A673 (cell line): ENCODE measurements at regions not wholly inside any gene's neighbourhood (a gene's known extent, or its start where the extent isn't known, plus 50 kb on each side); places are given as distances from the start of the nearest gene placed in this dataset.

Experiments used
- BruUV-seq: library from RNA; stranded (reverse); fragments of 400-500 nt; replicated peaks from 2 replicates; lab custom pipeline; 2021; lab: Mats Ljungman, UMichigan
- CTCF ChIA-PET: fragments of 300-600 bp; sonication (Branson Sonifier 250); formaldehyde crosslinking; loops from one replicate; lab custom pipeline; 2022; ENCODE audit warnings: antibody characterized with exemption; lab: Charles Lee
- POLR2A ChIA-PET: fragments of 300-600 bp; sonication (Branson Sonifier 250); formaldehyde crosslinking; loops from one replicate; lab custom pipeline; 2022; ENCODE audit warnings: antibody characterized with exemption; ENCODE audit not compliant: low non-redundant PET; lab: Charles Lee
- DNase-seq: peaks from one replicate; pipeline ENCODE4 v3.0.0-alpha.2; 2015; ENCODE audit warnings: low spot score
- H3K27ac ChIP-seq: fragments of 200-600 bp; sonication (generic); 2 replicates; pipeline ENCODE4 v1.5.1; 2016; ENCODE audit warnings: mixed run types, low read depth, mild to moderate bottlenecking, mixed read lengths, antibody characterized with exemption, low read length; ENCODE audit not compliant: poor library complexity, severe bottlenecking
- H3K27me3 ChIP-seq: fragments of 200-600 bp; sonication (generic); replicated peaks from 2 replicates; pipeline ENCODE4 v1.6.1; 2017; ENCODE audit warnings: mixed run types, low read depth, mild to moderate bottlenecking, mixed read lengths, antibody characterized with exemption, low read length; ENCODE audit not compliant: insufficient read depth, poor library complexity
- H3K36me3 ChIP-seq: fragments of 200-600 bp; sonication (generic); 2 replicates; pipeline ENCODE4 v1.6.1; 2016; ENCODE audit warnings: mixed run types, mild to moderate bottlenecking, mixed read lengths, antibody characterized with exemption, low read length; ENCODE audit not compliant: insufficient read depth, poor library complexity, severe bottlenecking
- H3K4me1 ChIP-seq: fragments of 200-600 bp; sonication (generic); 2 replicates; pipeline ENCODE4 v1.6.1; 2017; ENCODE audit warnings: mixed run types, mild to moderate bottlenecking, mixed read lengths, antibody characterized with exemption, low read length; ENCODE audit not compliant: insufficient read depth, poor library complexity, severe bottlenecking
- H3K4me3 ChIP-seq: fragments of 200-600 bp; sonication (generic); 2 replicates; pipeline ENCODE4 v1.5.1; 2016; ENCODE audit warnings: low read depth, mixed run types, mild to moderate bottlenecking, mixed read lengths, low read length; ENCODE audit not compliant: poor library complexity, severe bottlenecking
- H3K9me3 ChIP-seq: fragments of 200-600 bp; sonication (generic); 2 replicates; pipeline ENCODE4 v1.6.1; 2016; ENCODE audit warnings: mixed run types, low read depth, mild to moderate bottlenecking, mixed read lengths, antibody characterized with exemption, low read length; ENCODE audit not compliant: poor library complexity, severe bottlenecking
- CTCF ChIP-seq: fragments of 300-800, 200-600 bp; sonication (generic); conservative IDR thresholded peaks from 2 replicates; pipeline ENCODE4 v1.5.1; 2017; ENCODE audit warnings: low read depth, mild to moderate bottlenecking, antibody characterized with exemption, low read length, moderate library complexity, mixed read lengths
- EZH2 ChIP-seq: fragments of 200-600 bp; sonication (generic); IDR thresholded peaks from 2 replicates; pipeline ENCODE4 v1.6.1; 2017; ENCODE audit warnings: borderline replicate concordance, low read depth, mild to moderate bottlenecking, mixed read lengths, antibody characterized with exemption, low read length; ENCODE audit not compliant: poor library complexity, severe bottlenecking
- intact Hi-C: fragments of 100-400 bp; cut with micrococcal nuclease; formaldehyde crosslinking; loops from one replicate; pipeline ENCODE4 v1.10.0; 2022; ENCODE audit not compliant: unreplicated experiment

- Histone ChIP-seq H3K4me3 (no peak overlapping the region), H3K36me3 (no peaks in the 10 kb centered on the region), H3K27ac (peak overlapping the region; percentile 69), H3K27me3 (no peaks in the 10 kb centered on the region), H3K4me1 (peaks cover 58% of the 10 kb centered on the region), H3K9me3 (no peaks in the 10 kb centered on the region)
- no peak for DNase-seq
- TF ChIP-seq EZH2 = no peak
- TF ChIP-seq CTCF = no peak
- ChIA-PET POLR2A (no interaction called here), CTCF (no interaction called here)
- no TSS peak for BruUV-seq
- intact Hi-C loops = loop anchor here (5.0 kb wide), 2 partner anchors 48 to 188 kb away; partner anchors contain the start of gene SNX18
These were observed 187.3 kb downstream of the SNX18 start for GRCh38 chr5:54704825-54705224.

DNA sequence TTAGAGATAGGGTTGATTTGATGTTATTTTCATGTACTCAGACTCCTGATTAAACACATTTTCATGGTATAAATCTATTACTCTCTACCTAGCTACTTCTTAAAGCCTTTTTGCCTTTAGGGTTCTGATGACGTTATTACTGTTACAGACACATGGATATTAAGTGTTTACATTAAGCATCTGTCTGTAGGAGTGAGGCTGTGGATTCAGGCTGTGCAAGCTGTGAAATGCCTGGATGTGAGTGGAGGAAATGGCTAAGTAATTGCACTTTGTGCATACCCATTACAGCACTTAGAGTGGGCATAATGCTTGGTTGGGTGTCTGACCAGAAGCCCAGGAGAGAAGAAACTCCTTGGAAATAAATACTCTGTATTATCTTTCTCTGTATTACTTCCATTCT lies 186.8 kb downstream of the SNX18 start:
- H3K36me3 ChIP-seq = no peaks in the 10 kb centered on the region
- TF ChIP-seq CTCF (no peak), EZH2 (no peak)
- peaks cover 58% of the 10 kb centered on the region for H3K4me1 ChIP-seq
- DNase-seq = peak; percentile 58
- CTCF ChIA-PET = no interaction called here
- no peaks in the 10 kb centered on the region for H3K27me3 ChIP-seq
- intact Hi-C loops = loop anchor here (5.0 kb wide), 2 partner anchors 47 to 187 kb away; partner anchors contain the start of gene SNX18
- BruUV-seq = no TSS peak
- peak overlapping the region; percentile 69 for H3K27ac ChIP-seq
- POLR2A ChIA-PET = no interaction called here
- no peaks in the 10 kb centered on the region for H3K9me3 ChIP-seq
- no peak overlapping the region for H3K4me3 ChIP-seq

GRCh38 chr5:54703565-54704255 lies 186.2 kb downstream of the SNX18 start:
- no peak for DNase-seq
- TF ChIP-seq CTCF = no peak
- CTCF ChIA-PET = no interaction called here
- Histone ChIP-seq H3K4me3 (no peak overlapping the region), H3K27ac (peak overlapping the region; percentile 69), H3K4me1 (peaks cover 52% of the 10 kb centered on the region), H3K36me3 (no peaks in the 10 kb centered on the region), H3K27me3 (no peaks in the 10 kb centered on the region), H3K9me3 (no peaks in the 10 kb centered on the region)
- POLR2A ChIA-PET = interaction anchor here (0.8 kb wide), 1 partner anchor 179 kb away, joined by 3 read pairs; no protein-coding TSS in a partner anchor
- BruUV-seq = no TSS peak
- intact Hi-C loops = loop anchor here (2.0 to 5.0 kb wide), 3 partner anchors 15 to 186 kb away; partner anchors contain the start of gene SNX18
